GM10266 (cell line): ENCODE measurements at regions not wholly inside any gene's neighbourhood (a gene's known extent, or its start where the extent isn't known, plus 50 kb on each side); places are given as distances from the start of the nearest gene placed in this dataset.
A peak's percentile ranks its signal among the peaks of the same experiment; 100 is the strongest.
"Not testable (repeated sequence)": the region's sequence is repeated elsewhere in the genome, so short reads cannot be mapped to it uniquely, and the experiment has no call there.

ENCODE experiments used
- DNase-seq: peaks from one replicate; pipeline ENCODE4 v3.0.0; 2012; ENCODE audit errors: extremely low spot score
- TF ChIP-seq, protein P1 (sequence below): IDR thresholded peaks from 2 replicates; pipeline ENCODE4 v1.5.1; 2012; ENCODE audit warnings: mild to moderate bottlenecking, low read depth; ENCODE audit not compliant: control insufficient read depth, insufficient read depth; ENCODE audit errors: missing control alignments

DNA sequence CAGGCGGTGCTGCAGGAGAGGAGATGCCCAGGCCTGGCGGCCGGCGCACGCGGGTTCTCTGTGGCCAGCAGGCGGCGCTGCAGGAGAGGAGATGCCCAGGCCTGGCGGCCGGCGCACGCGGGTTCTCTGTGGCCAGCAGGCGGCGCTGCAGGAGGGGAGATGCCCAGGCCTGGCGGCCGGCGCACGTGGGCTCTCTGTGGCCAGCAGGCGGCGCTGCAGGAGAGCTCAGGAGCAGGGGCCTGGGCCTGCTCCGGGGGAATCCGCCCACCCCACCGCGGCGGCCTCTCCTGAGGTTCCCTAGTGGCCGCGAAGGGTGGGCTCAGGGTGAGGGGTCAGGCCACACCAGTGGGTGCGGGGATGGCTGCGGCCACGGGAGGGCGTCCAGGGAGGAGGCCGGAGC is 75.9 kb downstream of the OR4F16 start:
- not testable (repeated sequence) for DNase-seq

DNA sequence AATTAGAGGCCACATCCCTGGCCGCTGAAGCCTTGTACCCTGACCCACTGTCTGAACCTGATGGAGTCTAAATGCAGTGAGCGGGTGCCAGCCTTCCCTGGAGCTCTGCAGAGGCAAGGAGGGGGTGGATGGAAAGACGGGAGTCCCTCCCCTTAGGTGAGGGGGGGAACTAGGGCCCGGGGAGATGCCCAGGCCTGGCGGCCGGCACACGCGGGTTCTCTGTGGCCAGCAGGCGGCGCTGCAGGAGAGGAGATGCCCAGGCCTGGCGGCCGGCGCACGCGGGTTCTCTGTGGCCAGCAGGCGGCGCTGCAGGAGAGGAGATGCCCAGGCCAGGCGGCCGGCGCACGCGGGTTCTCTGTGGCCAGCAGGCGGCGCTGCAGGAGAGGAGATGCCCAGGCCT is 77.3 kb downstream of the OR4F16 start:
- DNase-seq: not testable (repeated sequence)

DNA sequence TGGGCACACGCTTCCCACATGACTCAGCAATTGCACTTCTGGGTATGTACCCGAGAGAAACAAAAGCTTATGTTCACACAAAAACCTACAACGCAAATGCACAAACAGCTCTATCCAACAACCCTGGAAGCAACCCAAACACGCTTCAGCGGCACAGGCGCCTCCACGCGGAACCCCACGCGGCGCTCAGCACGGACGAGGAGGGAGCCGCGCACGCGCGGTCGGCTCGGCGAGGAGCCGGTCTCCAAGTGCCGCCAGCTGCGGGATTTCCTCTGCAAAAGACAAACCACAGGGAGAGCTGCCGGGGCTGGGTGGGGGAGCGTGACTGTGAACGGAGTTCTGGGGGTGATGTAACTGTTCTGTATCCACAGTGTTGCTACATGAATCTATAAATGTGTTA is 81.2 kb downstream of the OR4F16 start:
- DNase-seq: not testable (repeated sequence)

DNA sequence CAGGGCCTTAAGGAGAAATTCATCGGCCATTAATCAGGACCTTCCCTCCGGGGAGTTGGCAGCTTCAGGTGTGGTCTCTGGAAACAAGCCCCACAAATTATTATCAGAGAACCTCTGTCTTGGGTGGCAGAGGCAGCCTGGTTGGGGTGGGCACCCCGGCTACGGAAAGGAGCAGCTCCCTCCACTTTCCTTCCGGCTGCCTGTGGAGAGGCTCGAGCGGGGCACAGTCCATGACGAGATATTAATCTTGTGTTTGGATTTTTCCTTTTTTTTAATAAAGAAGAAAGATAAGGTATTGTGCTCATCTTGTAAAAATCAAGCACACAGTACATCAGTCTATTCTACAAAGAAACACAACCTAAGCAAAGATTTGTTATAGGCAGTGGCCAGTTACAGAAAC is 98.2 kb downstream of the OR4F16 start:
- DNase-seq: not testable (repeated sequence)

DNA sequence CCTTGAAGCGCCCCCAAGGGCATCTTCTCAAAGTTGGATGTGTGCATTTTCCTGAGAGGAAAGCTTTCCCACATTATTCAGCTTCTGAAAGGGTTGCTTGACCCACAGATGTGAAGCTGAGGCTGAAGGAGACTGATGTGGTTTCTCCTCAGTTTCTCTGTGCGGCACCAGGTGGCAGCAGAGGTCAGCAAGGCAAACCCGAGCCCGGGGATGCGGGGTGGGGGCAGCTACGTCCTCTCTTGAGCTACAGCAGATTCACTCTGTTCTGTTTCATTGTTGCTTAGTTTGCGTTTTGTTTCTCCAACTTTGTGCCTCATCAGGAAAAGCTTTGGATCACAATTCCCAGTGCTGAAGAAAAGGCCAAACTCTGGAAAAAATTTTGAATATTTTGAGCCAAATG is 100.5 kb downstream of the OR4F16 start:
- not testable (repeated sequence) for DNase-seq
- TF ChIP-seq, protein P1, sequence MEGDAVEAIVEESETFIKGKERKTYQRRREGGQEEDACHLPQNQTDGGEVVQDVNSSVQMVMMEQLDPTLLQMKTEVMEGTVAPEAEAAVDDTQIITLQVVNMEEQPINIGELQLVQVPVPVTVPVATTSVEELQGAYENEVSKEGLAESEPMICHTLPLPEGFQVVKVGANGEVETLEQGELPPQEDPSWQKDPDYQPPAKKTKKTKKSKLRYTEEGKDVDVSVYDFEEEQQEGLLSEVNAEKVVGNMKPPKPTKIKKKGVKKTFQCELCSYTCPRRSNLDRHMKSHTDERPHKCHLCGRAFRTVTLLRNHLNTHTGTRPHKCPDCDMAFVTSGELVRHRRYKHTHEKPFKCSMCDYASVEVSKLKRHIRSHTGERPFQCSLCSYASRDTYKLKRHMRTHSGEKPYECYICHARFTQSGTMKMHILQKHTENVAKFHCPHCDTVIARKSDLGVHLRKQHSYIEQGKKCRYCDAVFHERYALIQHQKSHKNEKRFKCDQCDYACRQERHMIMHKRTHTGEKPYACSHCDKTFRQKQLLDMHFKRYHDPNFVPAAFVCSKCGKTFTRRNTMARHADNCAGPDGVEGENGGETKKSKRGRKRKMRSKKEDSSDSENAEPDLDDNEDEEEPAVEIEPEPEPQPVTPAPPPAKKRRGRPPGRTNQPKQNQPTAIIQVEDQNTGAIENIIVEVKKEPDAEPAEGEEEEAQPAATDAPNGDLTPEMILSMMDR: peak; percentile 54
